ENCODE measurements at regions not wholly inside any gene's neighbourhood (a gene's known extent, or its start where the extent isn't known, plus 50 kb on each side); places are given as distances from the start of the nearest gene placed in this dataset.

GRCh38 chr5:14054965-14055963 lies 87.9 kb upstream of the TRIO start:
- Mint-ChIP-seq H3K9me3 (no peaks in the 10 kb centered on the region), H3K27me3 (ENCODE audit: low read depth) (no peaks in the 10 kb centered on the region), H3K36me3 (ENCODE audit: insufficient read depth in 1 of 3, low read depth in 3 of 3) (no peaks in the 10 kb centered on the region), H3K27ac (peak overlapping the region in 2 of 3 experiments; percentile 79 to 82; a peak in 2 of 7 replicates), H3K4me1 (peaks cover 4 to 8% of the 10 kb centered on the region in 2 experiments; a peak in 1 of 4 replicates), H3K4me3 (no peak overlapping the region; a peak in 1 of 5 replicates)
- no peaks in the 10 kb centered on the region for H4K20me1 ChIP-seq (ENCODE audit: control insufficient read depth, insufficient read depth, insufficient read length)
- H3K4me2 ChIP-seq (ENCODE audit: insufficient read depth, insufficient read length, low read length): no peak overlapping the region
- no peak overlapping the region for H3K56ac ChIP-seq (ENCODE audit: insufficient read length, low read depth, low read length)
- no peak overlapping the region for H3K27ac ChIP-seq (ENCODE audit: insufficient read length, low read depth, low read length)
- no peak overlapping the region for H3K23ac ChIP-seq (ENCODE audit: insufficient read length, low read depth, low read length)
- H2BK20ac ChIP-seq (ENCODE audit: low read depth, low read length, poor library complexity, severe bottlenecking): no peak overlapping the region
- no peak for TF ChIP-seq CTCF (conservative IDR thresholded peaks at IDR 0.05)
- no peaks in the 10 kb centered on the region for H3K79me2 ChIP-seq (ENCODE audit: insufficient read depth, low read length)
- H3K9me3 ChIP-seq (ENCODE audit: control insufficient read depth, low read depth, low read length): no peaks in the 10 kb centered on the region
- no peak overlapping the region for H2BK5ac ChIP-seq (ENCODE audit: insufficient read length, low read length)
- WGBS (ENCODE audit: extremely low coverage, insufficient read length, low lambda C conversion rate): no CpG with 5 or more reads among the region's 9 CpGs
- H3K9ac ChIP-seq (ENCODE audit: extremely low read depth, insufficient read length, low read length): no peak overlapping the region
- H3K18ac ChIP-seq (ENCODE audit: insufficient read length, low read depth, low read length): no peak overlapping the region
- H3K79me1 ChIP-seq (ENCODE audit: insufficient read depth, low read depth, low read length, poor library complexity, severe bottlenecking): no peaks in the 10 kb centered on the region
- no peak overlapping the region for H2BK12ac ChIP-seq (ENCODE audit: insufficient read length, low read depth, low read length)
- H3K4ac ChIP-seq (ENCODE audit: low read depth, low read length): no peak overlapping the region
- H2BK15ac ChIP-seq (ENCODE audit: low read depth, low read length): no peak overlapping the region
- 0 out of 2 replicates have a peak overlapping the region, but pooled peaks have one; percentile 8 for H3K14ac ChIP-seq (ENCODE audit: insufficient read depth, low read length)
- no peak overlapping the region for H4K8ac ChIP-seq (replicated peaks; ENCODE audit: insufficient read length, low read depth, low read length)
- H4K91ac ChIP-seq (ENCODE audit: insufficient read length, low read depth, low read length): no peak overlapping the region
- H2AK5ac ChIP-seq (ENCODE audit: insufficient read length, low read length): no peak overlapping the region
- no peak overlapping the region for H2AFZ ChIP-seq (ENCODE audit: low read length)
- H3K23me2 ChIP-seq (ENCODE audit: insufficient read length, low read depth, low read length, poor library complexity, severe bottlenecking): no peaks in the 10 kb centered on the region
- H3K4me1 ChIP-seq (ENCODE audit: insufficient read depth, low read length): no peaks in the 10 kb centered on the region
- H3T11ph ChIP-seq (ENCODE audit: low read length): no peak overlapping the region
- H3K27me3 ChIP-seq (ENCODE audit: insufficient read depth, low read length): no peaks in the 10 kb centered on the region
- no peak overlapping the region for H2BK120ac ChIP-seq (ENCODE audit: low read depth, low read length, poor library complexity, severe bottlenecking)
- H4K5ac ChIP-seq (ENCODE audit: insufficient read length, low read depth, low read length): no peak overlapping the region
- no peak for DNase-seq

Data from H9 (cell line).